Fibroblast of lung (primary cell): ENCODE measurements at regions not wholly inside any gene's neighbourhood (a gene's known extent, or its start where the extent isn't known, plus 50 kb on each side); places are given as distances from the start of the nearest gene placed in this dataset.

Experiments used
- DNase-seq, 2 donors: peaks; one replicate each; pipeline versions ENCODE4 v3.0.0 to v3.0.0-alpha.2; 2010; ENCODE audit warnings: low read depth in 2 of 2
- H2AFZ ChIP-seq: 2 replicates; pipeline ENCODE4 v1.5.1; 2012; ENCODE audit warnings: low read length, control low read depth, inconsistent platforms
- H3K27ac ChIP-seq: 2 replicates; pipeline ENCODE4 v1.5.1; 2011; ENCODE audit warnings: low read length, control low read depth; ENCODE audit not compliant: insufficient read depth
- H3K27me3 ChIP-seq: 2 replicates; pipeline ENCODE4 v1.5.1; 2011; ENCODE audit warnings: mild to moderate bottlenecking, low read length; ENCODE audit not compliant: control insufficient read depth, insufficient read depth
- H3K36me3 ChIP-seq: 2 replicates; pipeline ENCODE4 v1.5.1; 2011; ENCODE audit warnings: low read length; ENCODE audit not compliant: control insufficient read depth, insufficient read depth
- H3K4me1 ChIP-seq: 2 replicates; pipeline ENCODE4 v1.5.1; 2011; ENCODE audit warnings: low read length; ENCODE audit not compliant: control insufficient read depth, insufficient read depth; ENCODE audit errors: extremely low read depth
- H3K4me2 ChIP-seq: 2 replicates; pipeline ENCODE4 v1.5.1; 2011; ENCODE audit warnings: low read length, control low read depth; ENCODE audit not compliant: insufficient read depth; ENCODE audit errors: extremely low read depth
- H3K4me3 ChIP-seq, 4 experiments: fragments of 200-600 bp in 1 of 4; sonication (generic) in 1 of 4; replicated peaks in 1 of 4; 2 replicates each; pipeline ENCODE4 v1.5.1; 2011 to 2016; ENCODE audit warnings: low read length in 4 of 4, low read depth in 3 of 4, mild to moderate bottlenecking in 3 of 4, control low read depth in 2 of 4, inconsistent platforms in 1 of 4, mixed read lengths in 1 of 4; ENCODE audit not compliant: insufficient read depth in 1 of 4; ENCODE audit errors: control extremely low read depth in 1 of 4
- H3K79me2 ChIP-seq: 2 replicates; pipeline ENCODE4 v1.5.1; 2012; ENCODE audit warnings: mild to moderate bottlenecking, low read length, inconsistent platforms; ENCODE audit not compliant: control insufficient read depth, insufficient read depth
- H3K9ac ChIP-seq: 2 replicates; pipeline ENCODE4 v1.5.1; 2011; ENCODE audit warnings: mild to moderate bottlenecking, low read length, control low read depth; ENCODE audit not compliant: insufficient read depth
- H3K9me3 ChIP-seq: 2 replicates; pipeline ENCODE4 v1.5.1; 2012; ENCODE audit warnings: low read depth, low read length; ENCODE audit not compliant: control insufficient read depth, insufficient read depth
- H4K20me1 ChIP-seq: 2 replicates; pipeline ENCODE4 v1.5.1; 2011; ENCODE audit warnings: low read length; ENCODE audit not compliant: control insufficient read depth, insufficient read depth; ENCODE audit errors: extremely low read depth
- EZH2 ChIP-seq: IDR thresholded peaks from 2 replicates; pipeline ENCODE4 v1.5.1; 2012; ENCODE audit warnings: low read length, control low read depth, mild to moderate bottlenecking; ENCODE audit errors: missing control alignments
- TF ChIP-seq, protein P1 (sequence below), 2 donors: IDR thresholded peaks in 1 of 2; conservative IDR thresholded peaks in 1 of 2; 1 replicate in 1 of 2; 2 replicates in 1 of 2; pipeline ENCODE4 v1.5.1; 2011 to 2012; ENCODE audit warnings: low read length in 2 of 2, control low read depth in 1 of 2, inconsistent platforms in 1 of 2, low read depth in 1 of 2, mild to moderate bottlenecking in 1 of 2

DNA sequence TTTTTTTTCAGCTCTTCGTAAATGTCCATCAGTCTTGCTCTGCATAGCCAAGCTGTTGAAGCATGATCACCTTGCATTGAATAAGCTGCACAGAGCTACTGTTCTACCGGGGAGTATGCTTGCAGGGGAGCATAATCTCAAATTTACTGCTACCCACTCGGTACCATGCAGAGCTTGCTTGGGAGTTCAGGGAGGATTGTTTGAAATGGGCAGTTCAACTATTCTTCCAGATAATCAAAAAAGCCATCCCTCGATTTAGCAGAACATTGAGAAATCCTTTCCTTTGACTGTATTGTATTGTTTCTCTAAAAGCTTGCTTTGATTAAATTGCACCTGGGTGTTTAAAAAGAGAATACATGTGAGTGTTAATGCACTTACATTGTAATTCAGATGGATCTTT, 332.6 kb downstream of the UTRN start:
- Histone ChIP-seq H3K27me3 (no peaks in the 10 kb centered on the region), H3K27ac (no peak overlapping the region), H3K4me1 (no peaks in the 10 kb centered on the region), H3K9me3 (no peaks in the 10 kb centered on the region), H2AFZ (no peak overlapping the region), H3K9ac (no peak overlapping the region), H3K79me2 (no peaks in the 10 kb centered on the region), H4K20me1 (no peaks in the 10 kb centered on the region), H3K4me2 (no peak overlapping the region), H3K36me3 (no peaks in the 10 kb centered on the region), H3K4me3 (no peak overlapping the region)
- DNase-seq, result no peak
- TF ChIP-seq, protein P1, sequence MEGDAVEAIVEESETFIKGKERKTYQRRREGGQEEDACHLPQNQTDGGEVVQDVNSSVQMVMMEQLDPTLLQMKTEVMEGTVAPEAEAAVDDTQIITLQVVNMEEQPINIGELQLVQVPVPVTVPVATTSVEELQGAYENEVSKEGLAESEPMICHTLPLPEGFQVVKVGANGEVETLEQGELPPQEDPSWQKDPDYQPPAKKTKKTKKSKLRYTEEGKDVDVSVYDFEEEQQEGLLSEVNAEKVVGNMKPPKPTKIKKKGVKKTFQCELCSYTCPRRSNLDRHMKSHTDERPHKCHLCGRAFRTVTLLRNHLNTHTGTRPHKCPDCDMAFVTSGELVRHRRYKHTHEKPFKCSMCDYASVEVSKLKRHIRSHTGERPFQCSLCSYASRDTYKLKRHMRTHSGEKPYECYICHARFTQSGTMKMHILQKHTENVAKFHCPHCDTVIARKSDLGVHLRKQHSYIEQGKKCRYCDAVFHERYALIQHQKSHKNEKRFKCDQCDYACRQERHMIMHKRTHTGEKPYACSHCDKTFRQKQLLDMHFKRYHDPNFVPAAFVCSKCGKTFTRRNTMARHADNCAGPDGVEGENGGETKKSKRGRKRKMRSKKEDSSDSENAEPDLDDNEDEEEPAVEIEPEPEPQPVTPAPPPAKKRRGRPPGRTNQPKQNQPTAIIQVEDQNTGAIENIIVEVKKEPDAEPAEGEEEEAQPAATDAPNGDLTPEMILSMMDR (conservative IDR thresholded peaks at IDR 0.05 in 1 of 2, IDR thresholded peaks at IDR 0.05 in 1 of 2; ENCODE audit: low read depth in 1 of 2, low read length in 2 of 2), result no peak
- TF ChIP-seq EZH2, result no peak

DNA sequence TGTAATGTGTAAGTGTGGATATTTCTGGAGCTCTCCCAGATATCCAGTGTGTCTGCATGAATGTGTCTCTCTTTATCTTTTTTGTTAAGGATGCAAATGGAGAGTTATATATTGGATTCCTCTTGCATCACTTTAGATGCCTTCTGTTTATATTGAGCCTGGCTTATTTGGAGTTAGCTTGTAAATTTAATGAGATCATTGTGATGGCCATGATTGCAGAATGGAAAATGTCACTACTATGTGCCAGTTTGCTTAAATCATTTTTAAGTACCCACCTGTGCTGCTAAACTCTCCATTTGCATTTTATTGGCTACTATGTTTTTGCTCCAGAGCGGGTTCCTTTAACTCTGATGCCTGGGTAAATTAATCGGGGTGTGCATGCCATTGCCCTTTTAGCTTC, 334.8 kb downstream of the UTRN start:
- Histone ChIP-seq H4K20me1 (no peaks in the 10 kb centered on the region), H3K79me2 (no peaks in the 10 kb centered on the region), H2AFZ (no peak overlapping the region), H3K9me3 (no peaks in the 10 kb centered on the region), H3K4me2 (no peak overlapping the region), H3K4me3 (no peak overlapping the region), H3K27ac (no peak overlapping the region), H3K27me3 (no peaks in the 10 kb centered on the region), H3K4me1 (no peaks in the 10 kb centered on the region), H3K9ac (no peak overlapping the region), H3K36me3 (no peaks in the 10 kb centered on the region)
- peak in 1 of 2 donors; percentile 7 for DNase-seq
- no peak for TF ChIP-seq EZH2
- TF ChIP-seq, protein P1 (conservative IDR thresholded peaks at IDR 0.05 in 1 of 2, IDR thresholded peaks at IDR 0.05 in 1 of 2; ENCODE audit: low read depth in 1 of 2, low read length in 2 of 2), result no peak

DNA sequence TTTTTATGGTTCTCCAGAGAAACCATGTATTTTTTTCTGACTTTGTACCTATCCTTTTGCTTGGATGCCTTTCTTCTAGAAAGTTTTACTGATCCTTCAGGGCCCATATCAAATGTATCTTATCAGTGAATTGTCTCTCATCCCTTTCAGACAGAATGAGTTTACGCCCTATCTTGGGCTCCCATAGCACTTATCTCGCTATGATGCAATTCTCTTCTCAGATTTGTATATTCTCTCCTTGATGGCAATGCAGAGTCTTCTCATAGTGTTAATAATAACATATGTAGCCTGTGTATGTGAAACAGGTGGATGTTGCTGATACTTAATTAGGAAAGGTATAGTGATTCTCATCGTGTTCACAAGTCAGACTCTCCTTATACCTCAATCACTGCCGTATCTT, 336.2 kb downstream of the UTRN start:
- H3K9me3 ChIP-seq, result no peaks in the 10 kb centered on the region

More for the DNA sequence above, 336.2 kb downstream of the UTRN start:
- DNase-seq, result no peak
- Histone ChIP-seq H3K4me1 (no peaks in the 10 kb centered on the region), H3K36me3 (no peaks in the 10 kb centered on the region), H4K20me1 (no peaks in the 10 kb centered on the region), H3K27me3 (no peaks in the 10 kb centered on the region), H3K4me3 (no peak overlapping the region), H3K4me2 (no peak overlapping the region), H3K27ac (no peak overlapping the region), H3K79me2 (no peaks in the 10 kb centered on the region), H2AFZ (no peak overlapping the region), H3K9ac (no peak overlapping the region)
- TF ChIP-seq, protein P1 (conservative IDR thresholded peaks at IDR 0.05 in 1 of 2, IDR thresholded peaks at IDR 0.05 in 1 of 2; ENCODE audit: low read depth in 1 of 2, low read length in 2 of 2), result no peak
- TF ChIP-seq EZH2, result no peak
